DND-41 (cell line): ENCODE measurements at regions not wholly inside any gene's neighbourhood (a gene's known extent, or its start where the extent isn't known, plus 50 kb on each side); places are given as distances from the start of the nearest gene placed in this dataset.

Experiments
- ATAC-seq: fragments of 200-7000 bp; cut with Tn5 transposase; 3 replicates; pipeline ENCODE4 v1.9.1; 2021; ENCODE audit warnings: low read depth; ENCODE audit not compliant: insufficient read depth
- DNase-seq: peaks from one replicate; pipeline ENCODE4 v3.0.0-alpha.2; 2020
- H2AFZ ChIP-seq: 2 replicates; pipeline ENCODE4 v1.6.0; 2012; ENCODE audit warnings: low read depth, low read length
- H3K27ac ChIP-seq: 2 replicates; pipeline ENCODE4 v1.5.1; 2012; ENCODE audit warnings: low read length, inconsistent platforms
- H3K27me3 ChIP-seq: fragments of 200-600 bp; sonication (generic); 2 replicates; pipeline ENCODE4 v1.6.0; 2012; ENCODE audit warnings: low read length, mild to moderate bottlenecking, inconsistent platforms; ENCODE audit not compliant: insufficient read depth, poor library complexity
- H3K36me3 ChIP-seq: 2 replicates; pipeline ENCODE4 v1.5.1; 2012; ENCODE audit warnings: low read length, inconsistent platforms; ENCODE audit not compliant: insufficient read depth
- H3K4me1 ChIP-seq: 2 replicates; pipeline ENCODE4 v1.5.1; 2012; ENCODE audit warnings: mild to moderate bottlenecking, low read length; ENCODE audit not compliant: insufficient read depth
- H3K4me2 ChIP-seq: 2 replicates; pipeline ENCODE4 v1.6.0; 2012; ENCODE audit warnings: mild to moderate bottlenecking, moderate library complexity, low read length, inconsistent platforms; ENCODE audit not compliant: insufficient read depth
- H3K4me3 ChIP-seq, 2 experiments: fragments of 200-600 bp in 1 of 2; shearing (Covaris generic) in 1 of 2; 2 replicates each; pipeline ENCODE4 v1.5.1; 2012 to 2016; ENCODE audit warnings: inconsistent platforms in 2 of 2, low read length in 2 of 2, mild to moderate bottlenecking in 2 of 2, low read depth in 1 of 2, moderate library complexity in 1 of 2
- H3K79me2 ChIP-seq: 2 replicates; pipeline ENCODE4 v1.6.0; 2012; ENCODE audit warnings: low read length, inconsistent platforms; ENCODE audit not compliant: insufficient read depth
- H3K9ac ChIP-seq: 2 replicates; pipeline ENCODE4 v1.6.0; 2012; ENCODE audit warnings: low read depth, mild to moderate bottlenecking, inconsistent platforms, low read length, moderate library complexity
- H3K9me3 ChIP-seq: 2 replicates; pipeline ENCODE4 v1.5.1; 2012; ENCODE audit warnings: low read length, moderate library complexity, mild to moderate bottlenecking, inconsistent platforms; ENCODE audit not compliant: insufficient read depth, severe bottlenecking
- H4K20me1 ChIP-seq: 2 replicates; pipeline ENCODE4 v1.6.0; 2012; ENCODE audit warnings: low read length; ENCODE audit not compliant: insufficient read depth
- CTCF ChIP-seq: IDR thresholded peaks from 2 replicates; pipeline ENCODE4 v1.5.1; 2012; ENCODE audit warnings: borderline replicate concordance, low read length, moderate library complexity, mild to moderate bottlenecking; ENCODE audit not compliant: poor library complexity, severe bottlenecking; ENCODE audit errors: extremely low read depth
- EZH2 ChIP-seq: IDR thresholded peaks from 3 replicates; pipeline ENCODE4 v1.6.1; 2012; ENCODE audit warnings: borderline replicate concordance, low read depth, mild to moderate bottlenecking, moderate library complexity, low read length, inconsistent platforms; ENCODE audit not compliant: severe bottlenecking

- ATAC-seq: no peak
- DNase-seq: no peak
- H3K27ac ChIP-seq: no peak overlapping the region
- TF ChIP-seq EZH2: no peak
- TF ChIP-seq CTCF: no peak
- no peak overlapping the region for H3K4me3 ChIP-seq
- no peaks in the 10 kb centered on the region for H3K4me1 ChIP-seq
- H3K4me2 ChIP-seq: no peak overlapping the region
- H3K79me2 ChIP-seq: no peaks in the 10 kb centered on the region
- no peaks in the 10 kb centered on the region for H3K9me3 ChIP-seq
- no peaks in the 10 kb centered on the region for H3K36me3 ChIP-seq
- no peaks in the 10 kb centered on the region for H3K27me3 ChIP-seq
- H4K20me1 ChIP-seq: no peaks in the 10 kb centered on the region
- H3K9ac ChIP-seq: no peak overlapping the region
- H2AFZ ChIP-seq: no peak overlapping the region
These were observed 53.4 kb downstream of the OR2K2 start for GRCh38 chr9:111276431-111277128.

- no peak for DNase-seq
- Histone ChIP-seq H3K36me3 (no peaks in the 10 kb centered on the region), H4K20me1 (no peaks in the 10 kb centered on the region), H3K4me1 (no peaks in the 10 kb centered on the region), H3K79me2 (no peaks in the 10 kb centered on the region), H3K4me2 (no peak overlapping the region), H3K9me3 (no peaks in the 10 kb centered on the region), H3K9ac (no peak overlapping the region), H3K4me3 (no peak overlapping the region), H3K27me3 (no peaks in the 10 kb centered on the region), H3K27ac (no peak overlapping the region), H2AFZ (no peak overlapping the region)
- TF ChIP-seq EZH2 (no peak), CTCF (no peak)
- ATAC-seq: no peak
These were observed 55.3 kb downstream of the OR2K2 start for GRCh38 chr9:111274737-111275136.

GRCh38 chr9:111272581-111272980 is 57.4 kb downstream of the OR2K2 start:
- H4K20me1 ChIP-seq: no peaks in the 10 kb centered on the region
- DNase-seq: no peak
- no peaks in the 10 kb centered on the region for H3K4me1 ChIP-seq
- H2AFZ ChIP-seq: no peak overlapping the region
- no peak for ATAC-seq
- H3K4me2 ChIP-seq: no peak overlapping the region
- no peak overlapping the region for H3K4me3 ChIP-seq
- TF ChIP-seq CTCF (no peak), EZH2 (no peak)
- no peaks in the 10 kb centered on the region for H3K79me2 ChIP-seq
- H3K36me3 ChIP-seq: no peaks in the 10 kb centered on the region
- H3K27ac ChIP-seq: no peak overlapping the region
- H3K27me3 ChIP-seq: no peaks in the 10 kb centered on the region
- no peak overlapping the region for H3K9ac ChIP-seq
- no peaks in the 10 kb centered on the region for H3K9me3 ChIP-seq
